K562 (cell line): ENCODE measurements at regions not wholly inside any gene's neighbourhood (a gene's known extent, or its start where the extent isn't known, plus 50 kb on each side); places are given as distances from the start of the nearest gene placed in this dataset.

Experiments used
- CREM ChIP-seq: IDR thresholded peaks from 2 replicates; pipeline ENCODE4 v1.6.1; 2014; ENCODE audit warnings: antibody characterized with exemption, low read depth
- EP400 ChIP-seq: fragments of 450-650 bp; IDR thresholded peaks from 2 replicates; pipeline ENCODE4 v1.6.1; 2017; ENCODE audit warnings: antibody characterized with exemption, mild to moderate bottlenecking, moderate library complexity
- HMGXB4 ChIP-seq: sonication (generic); formaldehyde crosslinking; IDR thresholded peaks from 2 replicates; pipeline ENCODE4 v1.8.1; 2023; ENCODE audit warnings: mild to moderate bottlenecking, missing genetic modification reagents
- HNRNPL ChIP-seq: fragments of 200-400 bp; formaldehyde crosslinking; IDR thresholded peaks from 2 replicates; pipeline ENCODE4 v1.6.1; 2017; ENCODE audit warnings: low read depth, mild to moderate bottlenecking, low read length
- JUND ChIP-seq, 2 experiments: IDR thresholded peaks; 2 replicates in 1 of 2; 3 replicates in 1 of 2; pipeline ENCODE4 v1.6.1; 2011; ENCODE audit warnings: borderline replicate concordance in 2 of 2, low read depth in 2 of 2, low read length in 2 of 2, improper control_type of control experiment in 1 of 2, missing biosample characterization in 1 of 2, missing genetic modification characterization in 1 of 2, missing genetic modification reagents in 1 of 2
- LARP7 ChIP-seq: fragments of 450-650 bp; IDR thresholded peaks from 2 replicates; pipeline ENCODE4 v1.6.1; 2016
- NCOA2 ChIP-seq, 2 experiments: fragments of 450-650 bp; IDR thresholded peaks; 2 replicates each; pipeline ENCODE4 v1.6.1; 2018; ENCODE audit warnings: mild to moderate bottlenecking in 2 of 2, moderate library complexity in 1 of 2; ENCODE audit not compliant: partially characterized antibody in 2 of 2
- PHB2 ChIP-seq: fragments of 450-650 bp; IDR thresholded peaks from 2 replicates; pipeline ENCODE4 v1.6.1; 2017; ENCODE audit warnings: low read depth
- SREBF1 ChIP-seq: fragments of 150-350 bp; IDR thresholded peaks from 2 replicates; pipeline ENCODE4 v1.6.1; 2014; ENCODE audit warnings: antibody characterized with exemption, low read depth, low read length, borderline replicate concordance
- TEAD4 ChIP-seq, 2 experiments: sonication (generic) in 1 of 2; formaldehyde crosslinking in 1 of 2; IDR thresholded peaks; 2 replicates each; pipeline versions ENCODE4 v1.6.1 to v1.8.0; 2012 to 2022; ENCODE audit warnings: borderline replicate concordance in 1 of 2, inconsistent platforms in 1 of 2, low read length in 1 of 2, mild to moderate bottlenecking in 1 of 2, missing genetic modification reagents in 1 of 2
- TGIF2 ChIP-seq: sonication (generic); formaldehyde crosslinking; IDR thresholded peaks from 2 replicates; pipeline ENCODE4 v1.8.1; 2022; ENCODE audit warnings: mild to moderate bottlenecking, missing genetic modification reagents, moderate library complexity
- U2AF1 ChIP-seq: fragments of 200-400 bp; formaldehyde crosslinking; optimal IDR thresholded peaks from 2 replicates; pipeline ENCODE3; 2017; ENCODE audit warnings: mild to moderate bottlenecking, low read depth, low read length, moderate library complexity
- ZNF143 ChIP-seq: sonication (generic); formaldehyde crosslinking; IDR thresholded peaks from 2 replicates; pipeline ENCODE4 v1.9.0; 2022; ENCODE audit warnings: mild to moderate bottlenecking, missing genetic modification reagents
- ZNF277 ChIP-seq: fragments of 250-450 bp; sonication (Bioruptor Pico); IDR thresholded peaks from 2 replicates; pipeline ENCODE4 v1.8.0; 2022; ENCODE audit warnings: inconsistent platforms, mild to moderate bottlenecking, moderate library complexity, borderline replicate concordance
- ZNF324 ChIP-seq: fragments of 250-450 bp; sonication (Bioruptor Pico); IDR thresholded peaks from 2 replicates; pipeline ENCODE4 v1.4.0; 2020; ENCODE audit warnings: mild to moderate bottlenecking
- ZNF354B ChIP-seq: fragments of 250-450 bp; sonication (Bioruptor Pico); IDR thresholded peaks from 2 replicates; pipeline ENCODE4 v1.4.0; 2020
- ZNF695 ChIP-seq: fragments of 450-650 bp; formaldehyde crosslinking; IDR thresholded peaks from 2 replicates; pipeline ENCODE4 v1.4.0; 2020; ENCODE audit warnings: mild to moderate bottlenecking, moderate library complexity

GRCh38 chr4:37762294-37762990, 64.0 kb upstream of the PGM2 start (continued):
- no peak for TF ChIP-seq PHB2
- TF ChIP-seq NCOA2 (IDR thresholded peaks at IDR 0.05; ENCODE audit: partially characterized antibody in 2 of 2): no peak
- no peak for TF ChIP-seq ZNF277
- no peak for TF ChIP-seq TGIF2 (CRISPR knock-in tag)
- no peak for TF ChIP-seq ZNF324 (CRISPR knock-in tag)
- TF ChIP-seq ZNF143: peak; percentile 77
- no peak for TF ChIP-seq ZNF695 (CRISPR knock-in tag)
- no peak for TF ChIP-seq TEAD4 (IDR thresholded peaks at IDR 0.05; ENCODE audit: low read length)
- TF ChIP-seq TEAD4 (CRISPR knock-in tag; IDR thresholded peaks at IDR 0.05; ENCODE audit: borderline replicate concordance): no peak
- no peak for TF ChIP-seq HNRNPL
- TF ChIP-seq LARP7: no peak
- no peak for TF ChIP-seq SREBF1
- TF ChIP-seq U2AF1: no peak
- no peak for TF ChIP-seq CREM
- TF ChIP-seq JUND (IDR thresholded peaks at IDR 0.05; ENCODE audit: borderline replicate concordance, low read depth, low read length): no peak
- TF ChIP-seq JUND (tag; IDR thresholded peaks at IDR 0.05; ENCODE audit: borderline replicate concordance, low read depth, low read length): no peak
- no peak for TF ChIP-seq HMGXB4 (CRISPR knock-in tag)
- TF ChIP-seq EP400: no peak
- no peak for TF ChIP-seq ZNF354B (CRISPR knock-in tag)
